ENCODE measurements at regions not wholly inside any gene's neighbourhood (a gene's known extent, or its start where the extent isn't known, plus 50 kb on each side); places are given as distances from the start of the nearest gene placed in this dataset.

GRCh38 chr15:35695003-35695402, 149.0 kb upstream of the DPH6 start:
- Histone ChIP-seq H3K4me3 (ENCODE audit: insufficient read depth, low read depth, low read length) (no peak overlapping the region), H2BK15ac (ENCODE audit: low read depth, low read length) (no peak overlapping the region), H3K27me3 (ENCODE audit: control insufficient read depth, insufficient read depth, low read length) (no peaks in the 10 kb centered on the region), H3K9me3 (ENCODE audit: control insufficient read depth, insufficient read depth, low read length) (no peaks in the 10 kb centered on the region), H3K23ac (ENCODE audit: low read depth, low read length) (no peak overlapping the region), H4K20me1 (ENCODE audit: insufficient read depth, low read length) (no peaks in the 10 kb centered on the region), H3K4me2 (ENCODE audit: low read depth, low read length) (no peak overlapping the region), H2AK9ac (replicated peaks; ENCODE audit: low read depth, low read length, poor library complexity) (no peak overlapping the region), H3K14ac (replicated peaks; ENCODE audit: low read depth, low read length) (no peak overlapping the region), H2AK5ac (ENCODE audit: low read depth, low read length) (no peak overlapping the region), H3K9me1 (ENCODE audit: insufficient read depth, low read length) (no peaks in the 10 kb centered on the region), H3K18ac (ENCODE audit: low read depth, low read length) (no peak overlapping the region), H4K5ac (ENCODE audit: low read depth, low read length) (no peak overlapping the region), H3K56ac (ENCODE audit: extremely low read depth, insufficient read depth, low read length) (no peak overlapping the region), H2BK20ac (ENCODE audit: low read depth, low read length) (no peak overlapping the region), H2BK120ac (ENCODE audit: low read depth, low read length) (no peak overlapping the region), H4K8ac (ENCODE audit: low read depth in 2 of 2, low read length in 2 of 2) (no peak overlapping the region), H2AFZ (replicated peaks; ENCODE audit: low read length, poor library complexity) (no peak overlapping the region), H3K9ac (ENCODE audit: low read depth, low read length) (no peak overlapping the region), H3K36me3 (ENCODE audit: control insufficient read depth, insufficient read depth, low read length) (no peaks in the 10 kb centered on the region), H3K79me1 (ENCODE audit: low read depth in 1 of 2, low read length in 2 of 2) (no peaks in the 10 kb centered on the region), H3K4me1 (ENCODE audit: control insufficient read depth, insufficient read depth, low read length) (peaks cover 17% of the 10 kb centered on the region), H3K27ac (ENCODE audit: insufficient read depth, low read length) (no peak overlapping the region), H3K4ac (ENCODE audit: low read depth, low read length) (no peak overlapping the region), H2BK5ac (ENCODE audit: low read depth, low read length, poor library complexity, severe bottlenecking) (no peak overlapping the region), H4K91ac (ENCODE audit: insufficient read depth, low read depth, low read length) (no peak overlapping the region)
- no peak for ATAC-seq (ENCODE audit: low read depth)
- intact Hi-C loops (cut with micrococcal nuclease) = no loop called here
- ChIA-PET POLR2A (ENCODE audit: unreplicated experiment) (no interaction called here), CTCF (no interaction called here)
- no peak for DNase-seq
- dilution Hi-C loops (cut with HindIII; ENCODE audit: low sequenced_read_pairs, unreplicated experiment) = no loop called here
- 100% methylated on average over 2 of the region's 2 CpGs; no CpG with 5 or more reads in 1 of the 2 experiments for WGBS, 2 experiments (ENCODE audit: extremely low coverage in 2 of 2, insufficient read length in 1 of 2)
- TF ChIP-seq CTCF (conservative IDR thresholded peaks at IDR 0.05; ENCODE audit: low read depth, low read length) (no peak), RAD21 (IDR thresholded peaks at IDR 0.05; ENCODE audit: low read length) (no peak), RCOR1 (IDR thresholded peaks at IDR 0.05; ENCODE audit: insufficient replicate concordance, low read length) (no peak), FOS (IDR thresholded peaks at IDR 0.05; ENCODE audit: low read depth, low read length) (no peak), BHLHE40 (IDR thresholded peaks at IDR 0.05; ENCODE audit: low read depth, low read length) (no peak)
- BruUV-seq (replicated peaks) = no TSS peak
- in situ Hi-C loops (cut with MboI; ENCODE audit: low sequenced_read_pairs) = no loop called here

All from IMR-90 (cell line).